SU-DHL-6 (cell line): ENCODE measurements at regions not wholly inside any gene's neighbourhood (a gene's known extent, or its start where the extent isn't known, plus 50 kb on each side); places are given as distances from the start of the nearest gene placed in this dataset.

Experiments
- H2AFZ ChIP-seq: fragments of 200-600 bp; sonication (generic); 2 replicates; pipeline ENCODE4 v1.6.1; 2014; ENCODE audit warnings: low read depth, mild to moderate bottlenecking, moderate library complexity, mixed read lengths, antibody characterized with exemption, low read length; ENCODE audit not compliant: severe bottlenecking
- H3F3A ChIP-seq: fragments of 200-600 bp; shearing (Covaris generic); 2 replicates; pipeline ENCODE4 v1.6.0; 2016; ENCODE audit warnings: antibody characterized with exemption, mild to moderate bottlenecking; ENCODE audit not compliant: insufficient read depth
- H3K27ac ChIP-seq: fragments of 200-600 bp; sonication (generic); 2 replicates; pipeline ENCODE4 v1.5.1; 2016; ENCODE audit warnings: low read depth, mild to moderate bottlenecking, low read length, moderate library complexity, mixed read lengths
- H3K27me3 ChIP-seq: fragments of 200-600 bp; sonication (generic), shearing (Covaris generic); 2 replicates; pipeline ENCODE4 v1.6.0; 2014; ENCODE audit warnings: mild to moderate bottlenecking, low read length
- H3K36me3 ChIP-seq: fragments of 200-600 bp; sonication (generic); 2 replicates; pipeline ENCODE4 v1.6.1; 2014; ENCODE audit warnings: mild to moderate bottlenecking, low read length, mixed read lengths
- H3K4me2 ChIP-seq: fragments of 300-600, 200-600 bp; shearing (Covaris generic), sonication (generic); 2 replicates; pipeline ENCODE4 v1.6.0; 2014; ENCODE audit warnings: low read length, low read depth, mild to moderate bottlenecking; ENCODE audit not compliant: poor library complexity, severe bottlenecking
- H3K4me3 ChIP-seq: fragments of 200-600 bp; sonication (generic); 2 replicates; pipeline ENCODE4 v1.5.1; 2014; ENCODE audit warnings: antibody characterized with exemption, low read length, mild to moderate bottlenecking, mixed read lengths; ENCODE audit not compliant: insufficient read depth, poor library complexity, severe bottlenecking
- H3K79me2 ChIP-seq: fragments of 200-600 bp; sonication (generic); 2 replicates; pipeline ENCODE4 v1.6.1; 2014; ENCODE audit warnings: mild to moderate bottlenecking, low read length, moderate library complexity; ENCODE audit not compliant: insufficient read depth
- H3K9ac ChIP-seq: fragments of 200-600 bp; sonication (generic); 2 replicates; pipeline ENCODE4 v1.7.0; 2014; ENCODE audit warnings: mild to moderate bottlenecking, low read length
- H3K9me2 ChIP-seq: fragments of 200-600 bp; sonication (generic); replicated peaks from 2 replicates; pipeline ENCODE4 v1.6.1; 2014; ENCODE audit warnings: low read length; ENCODE audit not compliant: insufficient read depth
- H3K9me3 ChIP-seq: fragments of 200-600 bp; sonication (generic); 2 replicates; pipeline ENCODE4 v1.6.1; 2014; ENCODE audit warnings: low read length, mixed read lengths; ENCODE audit not compliant: insufficient read depth
- H4K20me1 ChIP-seq: fragments of 200-600 bp; sonication (generic); 2 replicates; pipeline ENCODE4 v1.6.1; 2014; ENCODE audit warnings: low read depth, mild to moderate bottlenecking, antibody characterized with exemption, low read length, moderate library complexity, mixed read lengths
- EZH2phosphoT487 ChIP-seq: fragments of 200-600 bp; sonication (generic), shearing (Covaris generic); conservative IDR thresholded peaks from 2 replicates; pipeline ENCODE4 v1.6.1; 2018; ENCODE audit warnings: mild to moderate bottlenecking, antibody characterized with exemption, low read length, moderate library complexity, mixed read lengths
- TF ChIP-seq, protein P1 (sequence below): fragments of 200-600 bp; sonication (generic); IDR thresholded peaks from one replicate; pipeline ENCODE4 v1.5.1; 2017; ENCODE audit warnings: antibody characterized with exemption, mild to moderate bottlenecking, low read length, moderate library complexity; ENCODE audit not compliant: insufficient read depth, poor library complexity, severe bottlenecking

DNA sequence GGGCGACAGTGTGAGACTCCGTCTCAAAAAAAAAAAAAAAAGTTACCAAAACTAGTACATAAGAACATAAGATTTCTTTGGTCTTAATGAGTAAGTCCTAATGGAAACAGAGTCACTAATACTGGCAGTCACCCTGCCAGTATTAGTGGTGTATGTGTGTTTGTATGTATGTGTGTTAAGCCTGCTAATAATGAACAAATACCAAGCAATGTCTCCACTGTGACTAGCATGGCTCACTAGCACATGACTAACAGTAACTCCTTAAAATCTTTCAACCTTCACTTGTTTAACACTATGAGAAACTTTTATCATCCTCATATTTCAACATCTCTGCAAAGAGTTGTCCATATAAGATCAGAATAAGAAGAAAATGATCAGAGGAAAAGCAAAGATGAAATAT, 231.0 kb upstream of the ATP11B start:
- Histone ChIP-seq H3K9me2 (no peaks in the 10 kb centered on the region), H3K9me3 (no peaks in the 10 kb centered on the region), H3K9ac (no peak overlapping the region), H3K36me3 (no peaks in the 10 kb centered on the region), H2AFZ (no peak overlapping the region), H3K4me3 (no peak overlapping the region), H3K27me3 (no peaks in the 10 kb centered on the region), H3K4me2 (no peak overlapping the region), H4K20me1 (no peaks in the 10 kb centered on the region), H3K79me2 (no peaks in the 10 kb centered on the region), H3F3A (no peaks in the 10 kb centered on the region), H3K27ac (no peak overlapping the region)
- no peak for TF ChIP-seq EZH2phosphoT487
- TF ChIP-seq, protein P1, sequence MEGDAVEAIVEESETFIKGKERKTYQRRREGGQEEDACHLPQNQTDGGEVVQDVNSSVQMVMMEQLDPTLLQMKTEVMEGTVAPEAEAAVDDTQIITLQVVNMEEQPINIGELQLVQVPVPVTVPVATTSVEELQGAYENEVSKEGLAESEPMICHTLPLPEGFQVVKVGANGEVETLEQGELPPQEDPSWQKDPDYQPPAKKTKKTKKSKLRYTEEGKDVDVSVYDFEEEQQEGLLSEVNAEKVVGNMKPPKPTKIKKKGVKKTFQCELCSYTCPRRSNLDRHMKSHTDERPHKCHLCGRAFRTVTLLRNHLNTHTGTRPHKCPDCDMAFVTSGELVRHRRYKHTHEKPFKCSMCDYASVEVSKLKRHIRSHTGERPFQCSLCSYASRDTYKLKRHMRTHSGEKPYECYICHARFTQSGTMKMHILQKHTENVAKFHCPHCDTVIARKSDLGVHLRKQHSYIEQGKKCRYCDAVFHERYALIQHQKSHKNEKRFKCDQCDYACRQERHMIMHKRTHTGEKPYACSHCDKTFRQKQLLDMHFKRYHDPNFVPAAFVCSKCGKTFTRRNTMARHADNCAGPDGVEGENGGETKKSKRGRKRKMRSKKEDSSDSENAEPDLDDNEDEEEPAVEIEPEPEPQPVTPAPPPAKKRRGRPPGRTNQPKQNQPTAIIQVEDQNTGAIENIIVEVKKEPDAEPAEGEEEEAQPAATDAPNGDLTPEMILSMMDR: no peak

DNA sequence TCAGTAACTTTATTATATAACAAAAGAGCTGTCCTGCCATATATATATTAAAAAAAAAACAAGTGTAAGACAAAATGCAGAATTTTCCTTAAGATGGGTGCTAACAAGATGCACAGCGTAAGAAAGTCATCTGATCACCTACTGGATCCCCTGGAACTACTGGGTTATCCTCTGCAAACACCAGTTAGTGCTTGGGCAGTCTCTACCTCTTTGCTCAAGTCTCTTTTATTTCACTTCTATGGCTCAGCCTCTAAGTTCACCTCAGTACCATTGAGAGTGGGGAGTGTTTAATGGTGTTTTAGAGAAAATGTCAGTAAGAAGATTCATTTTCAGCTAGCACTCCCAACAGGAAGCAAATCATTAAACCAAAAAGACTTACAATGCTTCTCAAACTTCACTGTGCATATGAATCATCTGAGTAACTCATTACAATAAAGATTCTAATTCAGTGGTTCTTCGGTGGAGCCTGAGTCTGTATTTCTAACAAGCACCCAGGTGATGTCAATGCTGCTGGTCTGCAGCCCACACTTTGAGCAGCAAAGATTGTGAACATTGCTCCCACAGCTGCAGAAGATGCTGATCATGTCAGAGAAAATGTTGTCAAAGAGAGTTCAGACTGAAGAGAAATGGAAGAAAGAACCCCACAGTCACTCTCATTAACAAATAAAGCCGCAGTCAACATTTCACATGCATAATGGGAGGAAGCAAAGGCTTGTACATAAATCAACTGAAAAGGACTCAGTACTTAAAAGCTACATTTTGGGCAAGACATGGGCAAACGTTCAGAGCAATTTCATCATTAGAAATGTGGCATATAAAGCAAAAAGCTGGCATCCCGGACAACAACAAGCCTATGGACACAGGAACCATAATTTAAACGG, 227.1 kb upstream of the ATP11B start:
- Histone ChIP-seq H3K4me2 (no peak overlapping the region), H3K27ac (no peak overlapping the region), H3K9me3 (no peaks in the 10 kb centered on the region), H3F3A (no peaks in the 10 kb centered on the region), H3K4me3 (no peak overlapping the region), H3K9me2 (no peaks in the 10 kb centered on the region), H3K79me2 (no peaks in the 10 kb centered on the region), H2AFZ (no peak overlapping the region), H4K20me1 (no peaks in the 10 kb centered on the region), H3K36me3 (no peaks in the 10 kb centered on the region), H3K9ac (no peak overlapping the region), H3K27me3 (no peaks in the 10 kb centered on the region)
- no peak for TF ChIP-seq EZH2phosphoT487
- TF ChIP-seq, protein P1: no peak

- no peak overlapping the region for H2AFZ ChIP-seq
- H3K79me2 ChIP-seq: no peaks in the 10 kb centered on the region
- H3K9ac ChIP-seq: no peak overlapping the region
- H3K27ac ChIP-seq: no peak overlapping the region
- TF ChIP-seq, protein P1: no peak
- no peaks in the 10 kb centered on the region for H4K20me1 ChIP-seq
- no peak overlapping the region for H3K4me3 ChIP-seq
- no peaks in the 10 kb centered on the region for H3K27me3 ChIP-seq
- H3F3A ChIP-seq: no peaks in the 10 kb centered on the region
- no peak overlapping the region for H3K4me2 ChIP-seq
- H3K9me2 ChIP-seq: no peaks in the 10 kb centered on the region
- no peaks in the 10 kb centered on the region for H3K9me3 ChIP-seq
- no peaks in the 10 kb centered on the region for H3K36me3 ChIP-seq
Observed at GRCh38 chr3:182567700-182568099, 225.6 kb upstream of the ATP11B start.
